GM23338 (cell line): ENCODE measurements at regions not wholly inside any gene's neighbourhood (a gene's known extent, or its start where the extent isn't known, plus 50 kb on each side); places are given as distances from the start of the nearest gene placed in this dataset.

Source experiments
- ATAC-seq: fragments of 200-7000 bp; cut with Tn5 transposase; 3 replicates; pipeline ENCODE4 v1.9.1; 2020
- DNase-seq: peaks from one replicate; pipeline ENCODE4 v3.0.0-alpha.2; 2015; ENCODE audit warnings: low spot score
- H2AFZ ChIP-seq: fragments of 200-600 bp; sonication (generic); 2 replicates; pipeline ENCODE4 v1.8.0; 2016; ENCODE audit warnings: antibody characterized with exemption, mild to moderate bottlenecking, moderate library complexity
- H3F3A ChIP-seq: fragments of 200-600 bp; sonication (generic); replicated peaks from 2 replicates; pipeline ENCODE4 v1.8.0; 2017; ENCODE audit warnings: antibody characterized with exemption, mixed run types, low read depth
- H3K27ac ChIP-seq: fragments of 200-600 bp; sonication (generic); 2 replicates; pipeline ENCODE4 v1.6.1; 2016; ENCODE audit warnings: low read depth
- H3K27me3 ChIP-seq: fragments of 200-600 bp; sonication (generic); 2 replicates; pipeline ENCODE4 v1.8.0; 2016; ENCODE audit warnings: mild to moderate bottlenecking, mixed run types, moderate library complexity; ENCODE audit not compliant: insufficient read depth
- H3K36me3 ChIP-seq: fragments of 200-600 bp; sonication (generic); 2 replicates; pipeline ENCODE4 v1.8.0; 2016; ENCODE audit warnings: mild to moderate bottlenecking; ENCODE audit not compliant: insufficient read depth
- H3K4me1 ChIP-seq: fragments of 200-600 bp; sonication (generic); 2 replicates; pipeline ENCODE4 v1.8.0; 2016; ENCODE audit warnings: mild to moderate bottlenecking, moderate library complexity; ENCODE audit not compliant: insufficient read depth
- H3K4me2 ChIP-seq: fragments of 200-600 bp; sonication (generic); 2 replicates; pipeline ENCODE4 v1.7.1; 2017; ENCODE audit warnings: mixed run types
- H3K4me3 ChIP-seq: fragments of 200-600 bp; sonication (generic); 2 replicates; pipeline ENCODE4 v1.6.1; 2016; ENCODE audit warnings: mixed run types
- H3K79me2 ChIP-seq: fragments of 200-600 bp; sonication (generic); replicated peaks from 2 replicates; pipeline ENCODE4 v1.8.0; 2017; ENCODE audit warnings: mild to moderate bottlenecking; ENCODE audit not compliant: insufficient read depth
- H3K9me2 ChIP-seq: fragments of 200-600 bp; sonication (generic); 2 replicates; pipeline ENCODE4 v1.8.0; 2017; ENCODE audit not compliant: insufficient read depth
- H4K20me1 ChIP-seq: fragments of 200-600 bp; sonication (generic); replicated peaks from 2 replicates; pipeline ENCODE4 v1.8.0; 2017; ENCODE audit warnings: mild to moderate bottlenecking; ENCODE audit not compliant: insufficient read depth
- H3K27ac Mint-ChIP-seq: 2 replicates; pipeline ENCODE4 v1.8.0; 2020; ENCODE audit warnings: inconsistent platforms, mild to moderate bottlenecking, moderate library complexity, mixed read lengths
- H3K27me3 Mint-ChIP-seq: 3 replicates; pipeline ENCODE4 v1.8.0; 2022; ENCODE audit warnings: low read depth, mild to moderate bottlenecking, moderate library complexity, mixed read lengths, inconsistent platforms; ENCODE audit not compliant: insufficient read depth, poor library complexity
- H3K36me3 Mint-ChIP-seq: 3 replicates; pipeline ENCODE4 v1.8.0; 2021; ENCODE audit warnings: low read depth, mild to moderate bottlenecking, inconsistent platforms, moderate library complexity, mixed read lengths
- H3K4me1 Mint-ChIP-seq: 3 replicates; pipeline ENCODE4 v1.8.0; 2020; ENCODE audit warnings: mild to moderate bottlenecking, inconsistent platforms, mixed read lengths
- H3K4me3 Mint-ChIP-seq: 3 replicates; pipeline ENCODE4 v1.8.0; 2021; ENCODE audit warnings: moderate library complexity, mild to moderate bottlenecking, inconsistent platforms, mixed read lengths
- H3K9me3 Mint-ChIP-seq: 3 replicates; pipeline ENCODE4 v1.8.0; 2020; ENCODE audit warnings: moderate library complexity, mild to moderate bottlenecking, inconsistent platforms, mixed read lengths
- CREB1 ChIP-seq: fragments of 250-450 bp; sonication (Bioruptor Pico); IDR thresholded peaks from 2 replicates; pipeline ENCODE4 v1.5.0; 2020; ENCODE audit warnings: low read depth, mild to moderate bottlenecking, moderate library complexity
- CTCF ChIP-seq, 2 experiments: fragments of 200-600 bp in 1 of 2; sonication (generic) in 1 of 2; conservative IDR thresholded peaks; 2 replicates each; pipeline versions ENCODE4 v1.5.1 to v1.6.1; 2016 to 2017; ENCODE audit warnings: antibody characterized with exemption in 2 of 2, low read depth in 2 of 2, mild to moderate bottlenecking in 2 of 2, moderate library complexity in 1 of 2
- ETS1 ChIP-seq: IDR thresholded peaks from 2 replicates; pipeline ENCODE4 v1.6.1; 2016; ENCODE audit warnings: antibody characterized with exemption
- EZH2 ChIP-seq: fragments of 200-600 bp; sonication (generic); IDR thresholded peaks from one replicate; pipeline ENCODE4 v1.8.0; 2017; ENCODE audit warnings: antibody characterized with exemption, mild to moderate bottlenecking, low read depth; ENCODE audit not compliant: unreplicated experiment
- EZH2phosphoT487 ChIP-seq: fragments of 200-600 bp; sonication (generic); IDR thresholded peaks from one replicate; pipeline ENCODE4 v1.8.1; 2018; ENCODE audit warnings: antibody characterized with exemption; ENCODE audit not compliant: unreplicated experiment
- JUNB ChIP-seq: IDR thresholded peaks from one replicate; pipeline ENCODE4 v1.6.1; 2016; ENCODE audit warnings: antibody characterized with exemption; ENCODE audit not compliant: unreplicated experiment
- NANOG ChIP-seq: IDR thresholded peaks from 2 replicates; pipeline ENCODE4 v1.6.1; 2016; ENCODE audit warnings: antibody characterized with exemption, borderline replicate concordance
- POLR2AphosphoS5 ChIP-seq: IDR thresholded peaks from 2 replicates; pipeline ENCODE4 v1.6.1; 2016; ENCODE audit warnings: antibody characterized with exemption, low read depth
- REST ChIP-seq: IDR thresholded peaks from one replicate; pipeline ENCODE4 v1.6.1; 2018; ENCODE audit warnings: antibody characterized with exemption; ENCODE audit not compliant: unreplicated experiment
- STAT1 ChIP-seq: IDR thresholded peaks from one replicate; pipeline ENCODE4 v1.6.1; 2016; ENCODE audit warnings: antibody characterized with exemption; ENCODE audit not compliant: unreplicated experiment
- ZNF114 ChIP-seq: fragments of 250-450 bp; sonication (Bioruptor Pico); IDR thresholded peaks from 2 replicates; pipeline ENCODE4 v1.5.0; 2020; ENCODE audit warnings: mild to moderate bottlenecking, moderate library complexity
- ZNF331 ChIP-seq: fragments of 250-450 bp; sonication (Bioruptor Pico); IDR thresholded peaks from 2 replicates; pipeline ENCODE4 v1.5.0; 2020; ENCODE audit warnings: low read depth, mild to moderate bottlenecking, moderate library complexity
- ZNF462 ChIP-seq: fragments of 250-450 bp; sonication (Bioruptor Pico); IDR thresholded peaks from 2 replicates; pipeline ENCODE4 v1.5.0; 2020; ENCODE audit warnings: mild to moderate bottlenecking, moderate library complexity

- H3K36me3 ChIP-seq = no peaks in the 10 kb centered on the region
- 0 out of 2 replicates have a peak, but pooled peaks cover 9% of the 10 kb centered on the region for H3K9me2 ChIP-seq
- Mint-ChIP-seq H3K4me3 (no peak overlapping the region), H3K36me3 (no peaks in the 10 kb centered on the region), H3K4me1 (peaks cover 12% of the 10 kb centered on the region), H3K9me3 (no peaks in the 10 kb centered on the region), H3K27me3 (peaks cover 3% of the 10 kb centered on the region), H3K27ac (no peak overlapping the region)
- ATAC-seq (no peak), DNase-seq (no peak)
- no peak overlapping the region for H3K4me3 ChIP-seq
- no peaks in the 10 kb centered on the region for H3K79me2 ChIP-seq
- no peak overlapping the region for H2AFZ ChIP-seq
- 0 out of 2 replicates have a peak, but pooled peaks cover 6% of the 10 kb centered on the region for H3K4me1 ChIP-seq
- no peaks in the 10 kb centered on the region for H4K20me1 ChIP-seq
- H3F3A ChIP-seq = no peaks in the 10 kb centered on the region
- no peak overlapping the region; the same call in 1 of the 2 replicates for H3K4me2 ChIP-seq
- H3K27me3 ChIP-seq = no peaks in the 10 kb centered on the region
- no peak overlapping the region for H3K27ac ChIP-seq
- TF ChIP-seq ZNF331 (CRISPR knock-in tag) (no peak), JUNB (no peak), CTCF (conservative IDR thresholded peaks at IDR 0.05; ENCODE audit: low read depth in 2 of 2) (no peak), REST (no peak), EZH2phosphoT487 (no peak), ETS1 (no peak), CREB1 (CRISPR knock-in tag) (no peak), POLR2AphosphoS5 (no peak), STAT1 (no peak), EZH2 (no peak), NANOG (no peak), ZNF462 (CRISPR knock-in tag) (no peak), ZNF114 (CRISPR knock-in tag) (no peak)
Observed at GRCh38 chr2:181776336-181776735, 96.0 kb upstream of the NEUROD1 start.
